CD1c-positive myeloid dendritic cell (primary cell): ENCODE measurements at regions not wholly inside any gene's neighbourhood (a gene's known extent, or its start where the extent isn't known, plus 50 kb on each side); places are given as distances from the start of the nearest gene placed in this dataset.
A peak's percentile ranks its signal among the peaks of the same experiment; 100 is the strongest.
"Not testable (repeated sequence)": the region's sequence is repeated elsewhere in the genome, so short reads cannot be mapped to it uniquely, and the experiment has no call there.

Experiments used
- DNase-seq: peaks from one replicate; pipeline ENCODE4 v3.0.0-alpha.2; 2016; ENCODE audit errors: extremely low spot score

GRCh38 chr4:49117951-49118350, 131.9 kb downstream of the CWH43 start:
- DNase-seq, result not testable (repeated sequence)

- not testable (repeated sequence) for DNase-seq
Observed at GRCh38 chr4:49118379-49119212, 132.5 kb downstream of the CWH43 start.

- DNase-seq, result not testable (repeated sequence)
Observed at GRCh38 chr4:49119345-49119744, 133.3 kb downstream of the CWH43 start.

GRCh38 chr4:49120042-49120779, 134.1 kb downstream of the CWH43 start:
- DNase-seq, result peak; percentile 31

- peak; percentile 60 for DNase-seq
Observed at GRCh38 chr4:49120804-49121203, 134.7 kb downstream of the CWH43 start.

- not testable (repeated sequence) for DNase-seq
Observed at GRCh38 chr4:49126443-49126842, 140.4 kb downstream of the CWH43 start.

GRCh38 chr4:49126858-49127257, 140.8 kb downstream of the CWH43 start:
- not testable (repeated sequence) for DNase-seq

GRCh38 chr4:49129385-49129784, 143.3 kb downstream of the CWH43 start:
- DNase-seq, result not testable (repeated sequence)

- DNase-seq, result not testable (repeated sequence)
Observed at GRCh38 chr4:49129870-49130269, 143.8 kb downstream of the CWH43 start.

GRCh38 chr4:49130724-49131123, 144.6 kb downstream of the CWH43 start:
- DNase-seq, result not testable (repeated sequence)

GRCh38 chr4:49137043-49137442, 151.0 kb downstream of the CWH43 start:
- DNase-seq, result not testable (repeated sequence)

GRCh38 chr4:49137961-49138360, 151.9 kb downstream of the CWH43 start:
- DNase-seq, result not testable (repeated sequence)

GRCh38 chr4:49138818-49139217, 152.7 kb downstream of the CWH43 start:
- not testable (repeated sequence) for DNase-seq

- DNase-seq, result not testable (repeated sequence)
Observed at GRCh38 chr4:49139513-49139912, 153.4 kb downstream of the CWH43 start.

GRCh38 chr4:49140351-49140750, 154.3 kb downstream of the CWH43 start:
- not testable (repeated sequence) for DNase-seq

- not testable (repeated sequence) for DNase-seq
Observed at GRCh38 chr4:49141955-49142354, 155.9 kb downstream of the CWH43 start.

- DNase-seq, result not testable (repeated sequence)
Observed at GRCh38 chr4:49147143-49147542, 161.1 kb downstream of the CWH43 start.

GRCh38 chr4:49147596-49147995, 161.5 kb downstream of the CWH43 start:
- DNase-seq, result not testable (repeated sequence)

GRCh38 chr4:49149006-49149975, 163.2 kb downstream of the CWH43 start:
- DNase-seq, result peak; percentile 90

GRCh38 chr4:49150351-49151083, 164.4 kb downstream of the CWH43 start:
- DNase-seq, result not testable (repeated sequence)

- not testable (repeated sequence) for DNase-seq
Observed at GRCh38 chr4:49153011-49153410, 166.9 kb downstream of the CWH43 start.
